HG03571 (cell line): ENCODE measurements at regions not wholly inside any gene's neighbourhood (a gene's known extent, or its start where the extent isn't known, plus 50 kb on each side); places are given as distances from the start of the nearest gene placed in this dataset.
"Not testable (repeated sequence)": the region's sequence is repeated elsewhere in the genome, so short reads cannot be mapped to it uniquely, and the experiment has no call there.

Experiments
- ATAC-seq: cut with Tn5 transposase; IDR thresholded peaks from one replicate; pipeline ENCODE4 v1.9.1; 2021; ENCODE audit not compliant: unreplicated experiment

- no peak for ATAC-seq
Observed at GRCh38 chr5:60445921-60446320, 254.0 kb downstream of the DEPDC1B start.

GRCh38 chr5:60445427-60445826 lies 254.5 kb downstream of the DEPDC1B start:
- ATAC-seq: no peak

GRCh38 chr5:60444661-60445360 lies 255.2 kb downstream of the DEPDC1B start:
- no peak for ATAC-seq

GRCh38 chr5:60439552-60439951 lies 260.4 kb downstream of the DEPDC1B start:
- no peak for ATAC-seq

GRCh38 chr5:60437308-60437707 lies 262.7 kb downstream of the DEPDC1B start:
- no peak for ATAC-seq

GRCh38 chr5:60436518-60436917 lies 263.4 kb downstream of the DEPDC1B start:
- ATAC-seq: no peak

- no peak for ATAC-seq
Observed at GRCh38 chr5:60435808-60436207, 264.2 kb downstream of the DEPDC1B start.

GRCh38 chr5:60426189-60426588 lies 273.8 kb downstream of the DEPDC1B start:
- not testable (repeated sequence) for ATAC-seq

- ATAC-seq: not testable (repeated sequence)
Observed at GRCh38 chr5:60420773-60421172, 279.2 kb downstream of the DEPDC1B start.

- no peak for ATAC-seq
Observed at GRCh38 chr5:60417500-60418181, 282.3 kb downstream of the DEPDC1B start.

- ATAC-seq: no peak
Observed at GRCh38 chr5:60415443-60415842, 284.5 kb downstream of the DEPDC1B start.

GRCh38 chr5:60410427-60410826 lies 289.5 kb downstream of the DEPDC1B start:
- ATAC-seq: no peak

- no peak for ATAC-seq
Observed at GRCh38 chr5:60404171-60404570, 295.8 kb downstream of the DEPDC1B start.

GRCh38 chr5:60403343-60404006 lies 296.5 kb downstream of the DEPDC1B start:
- ATAC-seq: no peak

- ATAC-seq: no peak
Observed at GRCh38 chr5:60402161-60402785, 297.7 kb downstream of the DEPDC1B start.

GRCh38 chr5:60401526-60401925 lies 298.4 kb downstream of the DEPDC1B start:
- ATAC-seq: no peak

- ATAC-seq: no peak
Observed at GRCh38 chr5:60399507-60399906, 300.5 kb downstream of the DEPDC1B start.

- no peak for ATAC-seq
Observed at GRCh38 chr5:60395712-60396329, 304.1 kb downstream of the DEPDC1B start.

- ATAC-seq: no peak
Observed at GRCh38 chr5:60387051-60387440, 312.9 kb downstream of the DEPDC1B start.

GRCh38 chr5:60386436-60387050 lies 313.4 kb downstream of the DEPDC1B start:
- no peak for ATAC-seq

GRCh38 chr5:60382716-60383115 lies 317.2 kb downstream of the DEPDC1B start:
- ATAC-seq: no peak
